ENCODE measurements at regions not wholly inside any gene's neighbourhood (a gene's known extent, or its start where the extent isn't known, plus 50 kb on each side); places are given as distances from the start of the nearest gene placed in this dataset.

DNA sequence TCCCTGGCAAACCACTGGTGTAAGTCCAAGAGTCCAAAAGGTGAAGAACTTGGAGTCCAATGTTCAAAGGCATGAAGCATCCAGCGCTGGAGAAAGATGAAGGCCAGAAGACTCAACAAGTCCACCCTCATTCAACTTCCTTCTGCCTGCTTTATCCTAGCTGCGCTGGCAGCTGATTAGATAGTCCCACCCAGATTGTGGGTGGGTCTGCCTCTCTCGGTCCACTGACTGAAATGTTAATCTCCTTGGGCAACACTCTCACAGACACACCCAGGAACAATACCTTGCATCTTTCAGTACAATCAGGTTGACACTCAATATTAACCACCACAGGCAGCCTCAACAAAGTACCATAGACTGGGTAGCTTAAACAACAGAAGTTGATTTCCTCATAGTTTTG is 245.9 kb upstream of the IGF1R start:
- 95% methylated on average over 3 of the region's 3 CpGs for WGBS
- Histone ChIP-seq H3K9me3 (ENCODE audit: insufficient read depth, low read depth, low read length) (no peaks in the 10 kb centered on the region), H3K4me3 (ENCODE audit: low read length) (no peak overlapping the region), H3K4me1 (ENCODE audit: insufficient read depth, low read length) (no peaks in the 10 kb centered on the region), H3K27me3 (ENCODE audit: insufficient read depth, low read length) (no peaks in the 10 kb centered on the region), H3K36me3 (ENCODE audit: insufficient read depth, low read length) (no peaks in the 10 kb centered on the region), H3K27ac (ENCODE audit: low read depth, low read length) (no peak overlapping the region), H3K9ac (ENCODE audit: low read depth, low read length) (no peak overlapping the region)

DNA sequence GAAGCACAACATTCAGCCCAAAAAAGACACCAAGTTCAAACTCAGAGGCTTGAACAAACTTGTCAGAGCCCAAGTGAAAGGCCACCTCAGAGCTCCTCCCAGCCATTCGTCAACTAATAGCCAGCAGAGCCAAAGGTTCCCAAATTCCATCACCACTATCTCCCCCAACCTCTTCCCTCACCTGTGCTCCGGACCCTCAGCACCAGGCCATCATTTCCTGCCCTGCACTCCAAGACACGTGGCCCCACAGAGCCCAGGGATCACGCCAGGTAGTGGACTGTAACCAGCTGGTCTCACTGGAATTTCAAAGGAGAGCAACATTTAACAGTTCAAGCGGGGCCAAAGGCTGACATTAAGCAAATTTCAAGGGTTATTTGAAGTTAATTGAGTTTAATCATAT is 245.2 kb upstream of the IGF1R start:
- 91% methylated on average over 5 of the region's 5 CpGs for WGBS
- Histone ChIP-seq H3K9me3 (ENCODE audit: insufficient read depth, low read depth, low read length) (no peaks in the 10 kb centered on the region), H3K4me1 (ENCODE audit: insufficient read depth, low read length) (no peaks in the 10 kb centered on the region), H3K4me3 (ENCODE audit: low read length) (no peak overlapping the region), H3K27ac (ENCODE audit: low read depth, low read length) (no peak overlapping the region), H3K27me3 (ENCODE audit: insufficient read depth, low read length) (no peaks in the 10 kb centered on the region), H3K36me3 (ENCODE audit: insufficient read depth, low read length) (no peaks in the 10 kb centered on the region), H3K9ac (ENCODE audit: low read depth, low read length) (no peak overlapping the region)

DNA sequence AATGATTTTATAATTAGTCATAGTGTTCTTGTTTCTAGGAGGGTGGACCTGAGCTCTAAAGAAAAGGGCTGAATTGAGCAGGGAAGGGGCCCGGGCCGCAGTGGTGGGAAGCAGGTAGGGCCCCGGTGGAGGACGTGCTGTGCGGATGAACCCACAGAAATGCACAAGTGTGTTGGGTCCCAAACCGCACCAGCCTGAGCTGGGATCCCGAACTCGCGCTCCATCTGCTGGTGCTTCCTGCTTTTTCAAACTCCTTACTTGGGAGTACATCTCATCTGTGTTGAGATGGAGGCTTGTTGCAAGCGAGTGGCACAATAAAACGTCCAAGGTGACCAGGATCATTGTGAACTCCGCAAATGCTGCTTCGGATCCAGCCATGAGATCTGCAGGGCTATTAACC is 244.8 kb upstream of the IGF1R start:
- Histone ChIP-seq H3K27ac (ENCODE audit: low read depth, low read length) (no peak overlapping the region), H3K9ac (ENCODE audit: low read depth, low read length) (no peak overlapping the region), H3K36me3 (ENCODE audit: insufficient read depth, low read length) (no peaks in the 10 kb centered on the region), H3K9me3 (ENCODE audit: insufficient read depth, low read depth, low read length) (no peaks in the 10 kb centered on the region), H3K4me1 (ENCODE audit: insufficient read depth, low read length) (no peaks in the 10 kb centered on the region), H3K27me3 (ENCODE audit: insufficient read depth, low read length) (no peaks in the 10 kb centered on the region), H3K4me3 (ENCODE audit: low read length) (no peak overlapping the region)
- WGBS, result 90% methylated on average over 13 of the region's 13 CpGs

DNA sequence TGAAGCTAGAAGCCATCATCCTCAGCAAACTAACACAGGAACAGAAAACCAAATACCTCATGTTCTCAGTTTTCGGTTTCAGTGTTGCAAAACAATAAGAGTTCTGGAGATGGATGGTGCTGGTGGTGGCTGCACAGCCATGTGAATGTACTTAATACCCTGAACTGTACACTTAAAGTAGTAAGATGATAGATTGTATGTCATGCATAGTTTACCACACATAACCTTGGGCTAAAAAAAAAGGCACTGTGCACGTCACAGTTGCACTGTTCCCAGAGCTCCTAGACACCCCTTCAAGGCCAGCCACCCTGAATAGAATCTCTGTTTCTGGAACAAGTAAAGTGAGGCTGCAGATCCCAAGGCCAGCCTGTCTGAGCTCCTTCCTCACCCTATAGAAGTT is 243.3 kb upstream of the IGF1R start:
- Histone ChIP-seq H3K9ac (ENCODE audit: low read depth, low read length) (no peak overlapping the region), H3K36me3 (ENCODE audit: insufficient read depth, low read length) (no peaks in the 10 kb centered on the region), H3K4me1 (ENCODE audit: insufficient read depth, low read length) (no peaks in the 10 kb centered on the region), H3K27me3 (ENCODE audit: insufficient read depth, low read length) (no peaks in the 10 kb centered on the region), H3K4me3 (ENCODE audit: low read length) (no peak overlapping the region), H3K9me3 (ENCODE audit: insufficient read depth, low read depth, low read length) (no peaks in the 10 kb centered on the region), H3K27ac (ENCODE audit: low read depth, low read length) (no peak overlapping the region)
- WGBS, result 100% methylated on average over 1 of the region's 2 CpGs

DNA sequence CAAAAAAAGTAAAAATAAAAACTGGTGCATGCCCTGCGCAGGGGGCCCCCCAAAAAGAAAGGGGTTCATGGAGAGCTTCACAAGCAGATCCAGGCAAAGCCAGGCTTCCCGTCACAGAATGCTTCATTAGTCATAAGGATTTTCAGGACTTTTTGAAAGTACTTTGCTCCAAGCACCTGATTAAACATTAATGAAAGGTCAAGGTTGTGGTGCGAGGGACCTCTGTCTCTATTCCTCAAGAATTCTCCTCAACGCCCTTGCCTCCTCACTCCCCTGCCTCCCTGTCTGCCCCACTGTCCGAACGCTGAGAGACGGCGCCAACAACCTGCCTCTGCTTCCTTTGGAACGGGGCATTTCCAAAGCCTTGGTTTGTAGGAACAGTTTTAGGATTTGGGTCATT is 240.1 kb upstream of the IGF1R start:
- no peak overlapping the region for H3K9ac ChIP-seq (ENCODE audit: low read depth, low read length)
- H3K27ac ChIP-seq (ENCODE audit: low read depth, low read length), result no peak overlapping the region
- WGBS, result 94% methylated on average over 9 of the region's 9 CpGs
- H3K4me1 ChIP-seq (ENCODE audit: insufficient read depth, low read length), result no peaks in the 10 kb centered on the region
- no peak overlapping the region for H3K4me3 ChIP-seq (ENCODE audit: low read length)
- no peaks in the 10 kb centered on the region for H3K27me3 ChIP-seq (ENCODE audit: insufficient read depth, low read length)
- H3K9me3 ChIP-seq (ENCODE audit: insufficient read depth, low read depth, low read length), result peaks cover 3% of the 10 kb centered on the region
- H3K36me3 ChIP-seq (ENCODE audit: insufficient read depth, low read length), result no peaks in the 10 kb centered on the region

DNA sequence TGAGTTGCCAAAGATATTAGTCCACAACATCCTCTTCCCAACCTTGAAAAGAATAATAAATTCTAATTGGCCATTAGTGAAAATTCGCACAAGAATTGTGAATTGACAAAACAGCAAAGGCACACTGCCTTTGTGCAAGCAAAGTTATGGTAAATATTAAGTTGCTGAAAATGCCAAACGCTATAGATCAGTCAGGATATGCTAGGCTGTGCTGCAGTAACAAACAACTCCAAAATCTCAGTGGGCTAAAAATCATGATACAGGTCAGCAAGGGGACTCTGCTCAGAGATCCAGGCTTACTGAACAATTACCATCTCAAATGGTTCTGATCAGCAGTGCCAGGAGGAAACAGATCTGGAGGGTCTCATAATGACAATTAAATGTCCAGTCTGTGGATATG is 238.0 kb upstream of the IGF1R start:
- Histone ChIP-seq H3K27ac (ENCODE audit: low read depth, low read length) (no peak overlapping the region), H3K9ac (ENCODE audit: low read depth, low read length) (no peak overlapping the region), H3K36me3 (ENCODE audit: insufficient read depth, low read length) (no peaks in the 10 kb centered on the region), H3K4me1 (ENCODE audit: insufficient read depth, low read length) (no peaks in the 10 kb centered on the region), H3K9me3 (ENCODE audit: insufficient read depth, low read depth, low read length) (peaks cover 3% of the 10 kb centered on the region), H3K4me3 (ENCODE audit: low read length) (no peak overlapping the region), H3K27me3 (ENCODE audit: insufficient read depth, low read length) (no peaks in the 10 kb centered on the region)
- WGBS, result 93% methylated on average over 2 of the region's 2 CpGs

DNA sequence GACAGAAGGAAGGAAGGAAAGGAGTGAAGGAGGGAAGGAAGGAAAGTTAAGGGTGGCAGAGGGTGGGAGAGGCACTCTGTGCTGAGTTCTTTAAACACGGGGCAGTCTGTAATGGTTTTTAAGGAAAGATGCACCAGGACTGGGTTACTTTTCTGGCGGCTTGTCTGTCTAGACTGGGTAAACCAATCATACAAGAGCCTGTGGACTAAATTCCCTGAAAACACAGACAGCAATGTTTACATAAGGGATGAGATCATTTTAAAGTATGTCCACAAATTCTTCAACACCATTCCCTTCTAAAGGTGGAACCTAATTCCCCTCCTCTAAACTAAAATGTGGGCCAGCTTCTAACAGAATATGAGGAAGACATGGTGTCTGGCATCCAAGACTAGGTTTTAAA is 235.5 kb upstream of the IGF1R start:
- H3K4me1 ChIP-seq (ENCODE audit: insufficient read depth, low read length), result no peaks in the 10 kb centered on the region
- no peak overlapping the region for H3K27ac ChIP-seq (ENCODE audit: low read depth, low read length)
- no peak overlapping the region for H3K4me3 ChIP-seq (ENCODE audit: low read length)
- 88% methylated on average over 2 of the region's 2 CpGs for WGBS
- H3K36me3 ChIP-seq (ENCODE audit: insufficient read depth, low read length), result no peaks in the 10 kb centered on the region
- H3K9ac ChIP-seq (ENCODE audit: low read depth, low read length), result no peak overlapping the region
- peaks cover 3% of the 10 kb centered on the region for H3K9me3 ChIP-seq (ENCODE audit: insufficient read depth, low read depth, low read length)
- H3K27me3 ChIP-seq (ENCODE audit: insufficient read depth, low read length), result no peaks in the 10 kb centered on the region

DNA sequence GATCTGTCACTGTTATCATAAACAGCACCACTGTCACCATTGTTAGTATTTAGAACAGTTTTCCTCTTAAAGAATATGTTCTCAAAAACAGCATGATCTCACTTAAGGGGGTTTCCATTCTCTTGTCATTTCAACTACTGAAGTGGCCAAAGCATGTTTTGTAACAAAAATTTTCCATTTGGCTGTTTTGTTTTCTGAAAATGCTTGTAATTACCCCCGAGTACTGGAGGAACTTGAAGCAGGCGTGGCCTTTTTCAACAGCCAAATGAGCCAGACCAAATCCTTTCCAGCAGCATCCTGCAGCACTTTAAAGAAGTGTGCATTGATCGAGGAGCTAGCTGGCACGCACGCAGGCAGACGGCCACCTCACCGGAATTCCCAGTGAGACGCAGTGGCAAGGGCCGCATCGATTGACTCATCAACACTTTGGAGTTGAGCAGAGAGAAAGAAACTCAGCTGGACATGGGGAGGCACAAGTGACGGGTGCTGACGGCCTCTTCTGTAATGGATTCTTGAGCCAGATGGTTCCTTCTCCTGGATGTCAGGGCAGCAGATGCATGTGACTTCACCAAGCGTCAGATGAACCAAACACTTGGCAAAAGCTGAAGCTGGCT is 234.3 kb upstream of the IGF1R start:
- H3K4me3 ChIP-seq (ENCODE audit: low read length), result no peak overlapping the region
- no peak overlapping the region for H3K9ac ChIP-seq (ENCODE audit: low read depth, low read length)
- no peaks in the 10 kb centered on the region for H3K4me1 ChIP-seq (ENCODE audit: insufficient read depth, low read length)
- H3K27me3 ChIP-seq (ENCODE audit: insufficient read depth, low read length), result no peaks in the 10 kb centered on the region
- peaks cover 3% of the 10 kb centered on the region for H3K9me3 ChIP-seq (ENCODE audit: insufficient read depth, low read depth, low read length)
- 92% methylated on average over 13 of the region's 13 CpGs for WGBS
- no peaks in the 10 kb centered on the region for H3K36me3 ChIP-seq (ENCODE audit: insufficient read depth, low read length)
- no peak overlapping the region for H3K27ac ChIP-seq (ENCODE audit: low read depth, low read length)

DNA sequence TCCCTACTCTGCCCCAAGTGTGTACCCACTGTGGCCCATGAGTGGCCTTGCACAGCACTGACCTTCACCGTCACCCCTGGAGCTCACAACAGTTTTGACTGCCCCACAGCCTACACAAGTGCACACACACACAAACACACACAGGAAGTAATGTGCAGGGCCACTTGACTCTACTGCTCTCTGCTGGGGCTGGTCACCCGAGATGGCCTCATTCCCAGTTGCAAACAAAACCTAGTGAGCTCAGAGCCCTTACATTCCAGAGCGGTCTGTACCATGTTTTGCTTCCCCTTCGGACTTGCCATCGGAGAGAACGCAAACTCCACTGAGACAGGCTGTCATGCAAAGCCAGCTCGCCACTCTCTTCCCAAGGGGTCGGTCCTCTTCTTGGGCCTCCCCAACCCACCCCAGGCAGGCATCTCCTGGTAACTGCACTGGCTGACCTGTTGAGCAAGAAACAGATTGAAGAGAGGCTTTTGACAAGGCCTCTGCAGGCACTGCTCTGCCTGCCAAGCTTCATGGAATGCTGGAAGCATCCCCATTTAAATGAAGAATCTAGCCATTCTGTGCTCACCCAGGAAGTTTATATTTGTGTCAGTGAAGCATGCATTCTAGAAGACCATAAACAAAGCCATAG is 232.0 kb upstream of the IGF1R start:
- Histone ChIP-seq H3K27ac (ENCODE audit: low read depth, low read length) (no peak overlapping the region), H3K4me3 (ENCODE audit: low read length) (no peak overlapping the region), H3K9me3 (ENCODE audit: insufficient read depth, low read depth, low read length) (no peaks in the 10 kb centered on the region), H3K36me3 (ENCODE audit: insufficient read depth, low read length) (no peaks in the 10 kb centered on the region), H3K9ac (ENCODE audit: low read depth, low read length) (no peak overlapping the region), H3K27me3 (ENCODE audit: insufficient read depth, low read length) (peaks cover 13% of the 10 kb centered on the region), H3K4me1 (ENCODE audit: insufficient read depth, low read length) (no peaks in the 10 kb centered on the region)
- WGBS, result 87% methylated on average over 8 of the region's 8 CpGs

DNA sequence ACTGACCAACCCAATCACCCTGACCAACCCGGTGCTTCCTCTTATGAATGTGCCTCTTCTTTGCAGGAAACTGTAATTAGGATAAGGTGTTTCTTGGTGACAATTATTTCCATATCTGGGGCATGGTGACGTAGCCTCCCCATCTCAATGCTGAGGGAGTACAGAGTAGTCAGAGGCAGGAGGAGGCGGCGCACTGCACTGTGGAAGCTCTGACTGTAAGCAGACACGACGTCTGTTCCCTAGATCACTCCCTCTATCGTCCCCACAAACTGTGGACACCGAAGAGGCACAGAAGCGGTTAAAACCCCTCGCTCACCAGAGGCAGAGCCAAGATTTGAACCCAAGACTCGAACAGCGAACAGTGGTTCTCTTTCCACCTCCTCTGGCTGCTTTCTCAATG is 231.0 kb upstream of the IGF1R start:
- Histone ChIP-seq H3K4me3 (ENCODE audit: low read length) (no peak overlapping the region), H3K27ac (ENCODE audit: low read depth, low read length) (no peak overlapping the region), H3K4me1 (ENCODE audit: insufficient read depth, low read length) (no peaks in the 10 kb centered on the region), H3K36me3 (ENCODE audit: insufficient read depth, low read length) (no peaks in the 10 kb centered on the region), H3K9ac (ENCODE audit: low read depth, low read length) (no peak overlapping the region), H3K9me3 (ENCODE audit: insufficient read depth, low read depth, low read length) (no peaks in the 10 kb centered on the region), H3K27me3 (ENCODE audit: insufficient read depth, low read length) (peaks cover 23% of the 10 kb centered on the region)
- 89% methylated on average over 11 of the region's 12 CpGs for WGBS

DNA sequence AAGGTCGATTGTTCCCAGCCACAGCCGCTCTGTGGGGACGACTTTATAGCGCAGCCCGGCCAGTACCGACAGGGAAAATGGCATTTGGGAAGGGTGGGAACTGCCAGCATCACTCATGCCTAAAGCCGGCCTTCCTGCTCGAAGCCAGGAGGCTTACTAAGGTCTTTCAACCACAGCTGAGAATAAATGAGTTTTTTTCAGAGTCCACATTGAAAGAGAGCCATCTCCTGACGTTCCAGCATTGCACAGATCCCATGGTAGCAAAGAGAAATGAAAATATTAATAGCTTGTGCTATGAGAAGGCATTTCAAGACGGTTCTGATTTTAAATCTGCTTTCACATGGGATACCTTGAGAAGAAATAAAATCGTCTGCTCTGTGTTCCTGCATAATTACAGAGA is 230.2 kb upstream of the IGF1R start:
- H3K9me3 ChIP-seq (ENCODE audit: insufficient read depth, low read depth, low read length), result no peaks in the 10 kb centered on the region
- H3K4me3 ChIP-seq (ENCODE audit: low read length), result no peak overlapping the region
- peaks cover 31% of the 10 kb centered on the region for H3K27me3 ChIP-seq (ENCODE audit: insufficient read depth, low read length)
- H3K4me1 ChIP-seq (ENCODE audit: insufficient read depth, low read length), result no peaks in the 10 kb centered on the region
- no peak overlapping the region for H3K9ac ChIP-seq (ENCODE audit: low read depth, low read length)
- 92% methylated on average over 11 of the region's 11 CpGs for WGBS
- H3K36me3 ChIP-seq (ENCODE audit: insufficient read depth, low read length), result no peaks in the 10 kb centered on the region
- no peak overlapping the region for H3K27ac ChIP-seq (ENCODE audit: low read depth, low read length)
